Pancreas (tissue), 10 donors: ENCODE measurements at regions not wholly inside any gene's neighbourhood (a gene's known extent, or its start where the extent isn't known, plus 50 kb on each side); places are given as distances from the start of the nearest gene placed in this dataset.

Experiments
- ATAC-seq, 4 donors: fragments of 200-7000 bp; cut with Tn5 transposase; one replicate each; pipeline versions ENCODE4 v1.8.0 to v1.9.1; 2020; ENCODE audit warnings: mild to moderate bottlenecking in 4 of 4, moderate library complexity in 4 of 4
- DNase-seq, 6 donors: peaks; one replicate each; pipeline ENCODE4 v3.0.0-alpha.2; 2020
- FAIRE-seq: peaks from 2 replicates; lab custom pipeline; 2012; peaks lifted over from hg19 to GRCh38; lab: Jason Lieb, UNC
- H3K27ac ChIP-seq, 4 donors: fragments of 200-600 bp; sonication (generic); 1 replicate in 3 of 4; 2 replicates in 1 of 4; pipeline versions ENCODE4 v1.5.0 to v1.8.0; 2020
- H3K27me3 ChIP-seq, 4 donors: fragments of 200-600 bp; one replicate each; pipeline ENCODE4 v1.8.0; 2021
- H3K36me3 ChIP-seq, 3 donors: fragments of 200-600 bp; sonication (generic) in 1 of 3; one replicate each; pipeline versions ENCODE4 v1.5.0 to v1.8.0; 2020 to 2021
- H3K4me1 ChIP-seq, 3 donors: fragments of 200-600 bp; one replicate each; pipeline ENCODE4 v1.8.0; 2021
- H3K4me3 ChIP-seq, 4 donors: fragments of 200-600 bp; sonication (generic) in 2 of 4; one replicate each; pipeline versions ENCODE4 v1.5.0 to v1.8.0; 2020 to 2021
- H3K9me3 ChIP-seq, 4 donors: fragments of 200-600 bp; one replicate each; pipeline ENCODE4 v1.8.0; 2021
- CTCF ChIP-seq, 4 donors: fragments of 200-600 bp; sonication (generic) in 3 of 4; IDR thresholded peaks; one replicate each; pipeline versions ENCODE4 v1.5.0 to v1.8.0; 2021; ENCODE audit warnings: antibody characterized with exemption in 4 of 4
- WGBS, 2 donors: extraction: QIAGEN DNeasy Blood & Tissue Kit; methylation state at CpG; one replicate each; pipeline ENCODE4 v1.1.7; 2013; 5-methylcytosine and 5-hydroxymethylcytosine counted together
- intact Hi-C, 3 donors: fragments of 100-400 bp; cut with DNase I; formaldehyde crosslinking; loops; one replicate each; pipeline versions ENCODE4 v1.11.1 to v1.14.2; 2022
- donor health status: healthy with polysubstance abuse.
- donor health status: DM: no; HTN: no; CAD: no; lungs with moderate emphysema.
- donor health status: DM: no; HTN: no; CAD: no.
- donor health status: control.
- donor health status: control.
- donor health status: Bipolar disorder and iron deficiency.
- donor health status: DM: yes; HTN: yes; CAD: no.
- donor health status: DM: no; HTN: no; CAD: no.
- donor health status: DM: no; HTN: no; CAD: no.
- donor health status: DM: yes; HTN: yes; CAD: no.

GRCh38 chr18:43578706-43579105, 301.4 kb upstream of the SYT4 start:
- no peaks in the 10 kb centered on the region for H3K4me1 ChIP-seq
- H3K9me3 ChIP-seq: no peaks in the 10 kb centered on the region
- H3K36me3 ChIP-seq: no peaks in the 10 kb centered on the region
- no peaks in the 10 kb centered on the region for H3K27me3 ChIP-seq
- H3K27ac ChIP-seq: no peak overlapping the region
- intact Hi-C loops: no loop called here
- peak in 1 of 6 donors; percentile 9 for DNase-seq
- ATAC-seq: peak in 2 of 4 donors; percentile 58 to 64
- no peak overlapping the region for H3K4me3 ChIP-seq
- 60 to 63% methylated on average over 4 of the region's 4 CpGs for WGBS, 2 donors
- no peak for TF ChIP-seq CTCF (IDR thresholded peaks at IDR 0.05)
- no peak for FAIRE-seq

GRCh38 chr18:43581936-43582519, 304.7 kb upstream of the SYT4 start:
- no peak for DNase-seq
- H3K9me3 ChIP-seq: no peaks in the 10 kb centered on the region
- H3K4me1 ChIP-seq: no peaks in the 10 kb centered on the region
- no peak overlapping the region for H3K27ac ChIP-seq
- no peak for TF ChIP-seq CTCF (IDR thresholded peaks at IDR 0.05)
- intact Hi-C loops: no loop called here
- H3K4me3 ChIP-seq: no peak overlapping the region
- no peak for FAIRE-seq
- no peak for ATAC-seq
- H3K27me3 ChIP-seq: no peaks in the 10 kb centered on the region
- WGBS, 2 donors: 83 to 86% methylated on average over 2 of the region's 2 CpGs
- no peaks in the 10 kb centered on the region for H3K36me3 ChIP-seq

DNA sequence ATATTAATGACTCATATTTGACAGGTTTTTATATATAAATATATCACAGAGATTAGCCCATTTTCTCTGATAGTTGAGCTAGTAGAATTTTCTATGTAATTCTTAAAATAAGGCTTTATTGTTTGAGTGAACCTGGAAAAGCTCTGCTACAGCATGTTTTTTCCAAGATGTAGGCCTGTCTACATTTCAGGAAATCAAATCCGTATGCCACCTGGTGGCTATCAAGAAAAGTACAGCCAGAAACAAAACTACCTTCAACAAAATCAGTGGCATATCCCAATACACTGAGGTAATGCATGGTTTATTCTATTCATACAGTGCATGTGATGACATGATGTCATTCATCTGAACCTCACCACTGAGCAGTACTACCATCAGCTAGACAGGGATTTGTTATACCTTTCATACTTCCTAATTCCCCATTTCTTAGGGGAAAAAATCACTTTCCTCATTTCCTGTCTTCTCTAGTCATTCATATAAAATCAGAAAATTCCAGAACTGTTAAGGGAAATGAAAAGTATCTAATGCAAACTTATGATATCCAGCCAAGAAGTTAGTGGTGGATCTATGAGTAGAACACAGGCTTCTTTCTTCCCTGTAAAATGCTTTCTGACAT, 310.4 kb upstream of the SYT4 start:
- Histone ChIP-seq H3K27me3 (no peaks in the 10 kb centered on the region), H3K9me3 (no peaks in the 10 kb centered on the region), H3K4me1 (no peaks in the 10 kb centered on the region), H3K36me3 (no peaks in the 10 kb centered on the region), H3K27ac (no peak overlapping the region), H3K4me3 (no peak overlapping the region)
- peak; percentile 82 for FAIRE-seq
- peak; percentile 38 to 81 (median 61) for TF ChIP-seq CTCF (IDR thresholded peaks at IDR 0.05)
- peak; percentile 64 to 84 (median 80) for ATAC-seq
- DNase-seq: no peak
- 0% methylated on average over 1 of the region's 1 CpG for WGBS, 2 donors
- intact Hi-C loops: no loop called here

GRCh38 chr18:43588838-43589237, 311.5 kb upstream of the SYT4 start:
- no peak for FAIRE-seq
- H3K36me3 ChIP-seq: no peaks in the 10 kb centered on the region
- TF ChIP-seq CTCF (IDR thresholded peaks at IDR 0.05): no peak
- no peak overlapping the region for H3K4me3 ChIP-seq
- H3K9me3 ChIP-seq: no peaks in the 10 kb centered on the region
- DNase-seq: peak in 2 of 6 donors; percentile 41 to 52
- no peak overlapping the region for H3K27ac ChIP-seq
- intact Hi-C loops: no loop called here
- no peaks in the 10 kb centered on the region for H3K4me1 ChIP-seq
- no peak for ATAC-seq
- WGBS, 2 donors: 84 to 87% methylated on average over 3 of the region's 3 CpGs
- H3K27me3 ChIP-seq: no peaks in the 10 kb centered on the region

- H3K27ac ChIP-seq: no peak overlapping the region
- WGBS, 2 donors: 61 to 68% methylated on average over 7 to 11 of the region's 11 CpGs
- intact Hi-C loops: no loop called here
- no peaks in the 10 kb centered on the region for H3K9me3 ChIP-seq
- no peak overlapping the region for H3K4me3 ChIP-seq
- no peaks in the 10 kb centered on the region for H3K4me1 ChIP-seq
- ATAC-seq: no peak
- peak in 3 of 6 donors; percentile 6 to 70 (median 41) for DNase-seq
- no peak for TF ChIP-seq CTCF (IDR thresholded peaks at IDR 0.05)
- no peaks in the 10 kb centered on the region for H3K27me3 ChIP-seq
- no peak for FAIRE-seq
- no peaks in the 10 kb centered on the region for H3K36me3 ChIP-seq
Measured at GRCh38 chr18:43589611-43590151, 312.4 kb upstream of the SYT4 start.
